HUES6 (cell line): ENCODE measurements at regions not wholly inside any gene's neighbourhood (a gene's known extent, or its start where the extent isn't known, plus 50 kb on each side); places are given as distances from the start of the nearest gene placed in this dataset.

Experiments
- H3K27ac ChIP-seq: 2 replicates; pipeline ENCODE4 v1.7.0; 2013; ENCODE audit warnings: low read depth, mild to moderate bottlenecking, low read length, inconsistent platforms
- H3K27me3 ChIP-seq: 2 replicates; pipeline ENCODE4 v1.6.1; 2013; ENCODE audit warnings: low read length; ENCODE audit not compliant: control insufficient read depth, insufficient read depth
- H3K36me3 ChIP-seq: 2 replicates; pipeline ENCODE4 v1.6.1; 2013; ENCODE audit warnings: low read length; ENCODE audit not compliant: control insufficient read depth, insufficient read depth
- H3K4me1 ChIP-seq: 2 replicates; pipeline ENCODE4 v1.6.1; 2013; ENCODE audit warnings: low read length; ENCODE audit not compliant: control insufficient read depth, insufficient read depth
- H3K4me3 ChIP-seq: 2 replicates; pipeline ENCODE4 v1.5.1; 2013; ENCODE audit warnings: low read depth, low read length
- H3K9ac ChIP-seq: one replicate; pipeline ENCODE4 v1.6.1; 2013; ENCODE audit warnings: mild to moderate bottlenecking, low read length
- H3K9me3 ChIP-seq: 2 replicates; pipeline ENCODE4 v1.6.1; 2013; ENCODE audit warnings: low read depth, low read length; ENCODE audit not compliant: control insufficient read depth, insufficient read depth

DNA sequence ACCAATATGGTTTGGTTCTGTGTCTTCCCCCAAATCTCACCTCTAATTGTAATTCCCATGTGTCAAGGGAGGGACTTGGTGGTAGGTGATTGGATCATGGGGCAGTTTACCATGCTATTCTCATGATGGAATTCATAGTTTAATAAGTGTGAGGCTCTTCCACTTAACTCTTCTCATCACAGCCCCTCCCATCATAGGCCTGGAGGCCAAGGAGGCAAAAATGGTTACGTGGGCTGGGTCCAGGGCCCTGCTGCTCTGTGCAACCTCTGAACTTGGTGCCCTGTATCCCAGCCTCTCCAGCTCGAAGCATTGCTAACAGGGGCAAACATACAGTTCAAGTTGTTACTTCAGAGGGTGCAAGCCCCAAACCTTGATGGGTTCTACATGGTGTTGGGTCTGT lies 232.7 kb downstream of the ADGRG6 start:
- Histone ChIP-seq H3K27ac (no peak overlapping the region), H3K4me1 (no peaks in the 10 kb centered on the region), H3K36me3 (no peaks in the 10 kb centered on the region), H3K27me3 (no peaks in the 10 kb centered on the region), H3K4me3 (no peak overlapping the region), H3K9me3 (peaks cover 56% of the 10 kb centered on the region), H3K9ac (no peak overlapping the region)

DNA sequence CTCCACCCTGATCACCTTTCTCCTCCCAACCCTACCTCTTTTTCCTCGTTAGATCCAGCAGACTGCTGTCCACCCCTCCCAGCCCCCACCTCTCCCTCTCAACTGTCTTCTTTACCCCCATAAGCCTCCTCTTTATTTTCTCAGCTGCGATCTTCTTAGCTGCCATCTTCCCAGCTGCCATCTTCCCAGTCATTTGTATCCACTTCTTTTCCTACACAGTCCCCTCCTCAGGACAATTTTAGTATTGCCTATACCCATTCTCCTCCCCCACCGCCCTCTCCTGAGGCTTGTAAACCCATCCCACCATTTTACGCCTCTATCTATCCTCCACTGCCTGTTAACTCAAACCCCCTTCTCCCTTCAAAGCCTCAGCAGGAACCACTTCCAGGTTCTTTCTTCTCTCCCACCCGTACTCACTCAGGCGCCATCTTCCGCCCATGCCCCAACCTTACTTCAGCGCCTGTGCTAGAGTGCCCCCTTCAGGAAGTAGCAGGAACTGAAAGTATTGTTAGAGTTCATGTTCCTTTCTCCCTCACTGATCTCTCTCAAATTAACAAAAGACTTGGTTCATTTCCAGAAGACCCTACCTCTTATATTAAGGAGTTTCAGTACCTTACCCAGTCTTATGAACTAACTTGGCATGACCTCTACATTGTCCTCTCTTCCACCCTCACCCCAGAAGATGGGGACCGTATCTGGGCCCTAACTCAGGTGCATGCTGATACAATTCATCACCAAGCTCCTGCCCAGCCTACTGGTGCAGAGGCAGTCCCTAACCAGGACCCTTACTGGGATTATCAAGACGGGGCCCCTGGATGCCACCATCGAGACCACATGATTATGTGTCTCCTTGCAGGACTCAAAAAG lies 236.0 kb downstream of the ADGRG6 start:
- Histone ChIP-seq H3K27me3 (no peaks in the 10 kb centered on the region), H3K36me3 (no peaks in the 10 kb centered on the region), H3K4me3 (no peak overlapping the region), H3K27ac (no peak overlapping the region), H3K9ac (no peak overlapping the region), H3K9me3 (peaks cover 45% of the 10 kb centered on the region), H3K4me1 (no peaks in the 10 kb centered on the region)

DNA sequence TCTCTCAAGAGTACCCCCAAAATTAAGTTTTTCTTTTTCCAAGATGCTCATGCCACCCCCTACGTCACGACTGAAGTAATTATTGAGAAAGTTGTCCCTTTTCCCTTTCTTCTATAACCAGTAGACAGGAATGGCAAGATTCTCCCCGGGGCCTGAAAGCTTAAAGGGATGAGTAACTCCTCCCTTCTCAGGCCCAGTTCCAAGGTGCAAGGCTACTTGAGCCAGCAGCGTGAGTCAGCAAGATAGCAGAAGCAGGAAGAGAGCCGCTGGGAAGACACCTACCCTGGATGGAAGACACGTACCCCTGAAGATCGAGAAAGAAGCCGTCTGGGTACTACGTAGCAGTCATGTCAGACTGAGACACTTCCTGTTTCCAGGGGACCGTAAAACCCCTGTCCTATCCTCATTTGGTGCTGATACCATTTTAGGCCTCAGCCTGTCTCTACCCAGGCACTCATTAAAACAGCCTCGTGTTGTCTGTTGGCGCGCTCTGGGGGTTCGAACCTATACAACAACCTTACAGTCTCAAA lies 241.0 kb downstream of the ADGRG6 start:
- no peaks in the 10 kb centered on the region for H3K4me1 ChIP-seq
- H3K9me3 ChIP-seq = 0 out of 2 replicates have a peak, but pooled peaks cover under 1% of the 10 kb centered on the region
- H3K27me3 ChIP-seq = no peaks in the 10 kb centered on the region
- no peaks in the 10 kb centered on the region for H3K36me3 ChIP-seq
- H3K9ac ChIP-seq = no peak overlapping the region
- H3K4me3 ChIP-seq = no peak overlapping the region
- H3K27ac ChIP-seq = no peak overlapping the region

DNA sequence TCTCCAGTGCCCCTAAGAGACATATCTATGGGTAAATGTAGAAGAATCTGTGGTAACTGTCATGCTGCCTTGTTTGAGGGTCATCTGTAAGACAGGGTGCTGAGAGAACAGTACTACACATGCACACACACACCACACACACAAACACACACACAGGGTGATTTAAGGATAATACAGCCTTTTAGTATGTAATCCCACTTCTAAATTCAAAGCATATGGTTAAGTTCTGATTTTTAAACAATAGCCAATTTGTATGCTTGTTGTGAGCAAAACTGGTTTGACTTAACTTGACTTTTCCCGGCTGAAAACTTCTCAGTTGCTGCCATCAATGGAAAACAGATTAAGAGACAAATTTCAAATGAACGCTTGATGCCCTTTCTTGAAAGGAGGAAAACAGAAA lies 241.8 kb downstream of the ADGRG6 start:
- Histone ChIP-seq H3K4me1 (no peaks in the 10 kb centered on the region), H3K9me3 (no peaks in the 10 kb centered on the region), H3K4me3 (no peak overlapping the region), H3K27ac (no peak overlapping the region), H3K9ac (no peak overlapping the region), H3K36me3 (no peaks in the 10 kb centered on the region), H3K27me3 (no peaks in the 10 kb centered on the region)

DNA sequence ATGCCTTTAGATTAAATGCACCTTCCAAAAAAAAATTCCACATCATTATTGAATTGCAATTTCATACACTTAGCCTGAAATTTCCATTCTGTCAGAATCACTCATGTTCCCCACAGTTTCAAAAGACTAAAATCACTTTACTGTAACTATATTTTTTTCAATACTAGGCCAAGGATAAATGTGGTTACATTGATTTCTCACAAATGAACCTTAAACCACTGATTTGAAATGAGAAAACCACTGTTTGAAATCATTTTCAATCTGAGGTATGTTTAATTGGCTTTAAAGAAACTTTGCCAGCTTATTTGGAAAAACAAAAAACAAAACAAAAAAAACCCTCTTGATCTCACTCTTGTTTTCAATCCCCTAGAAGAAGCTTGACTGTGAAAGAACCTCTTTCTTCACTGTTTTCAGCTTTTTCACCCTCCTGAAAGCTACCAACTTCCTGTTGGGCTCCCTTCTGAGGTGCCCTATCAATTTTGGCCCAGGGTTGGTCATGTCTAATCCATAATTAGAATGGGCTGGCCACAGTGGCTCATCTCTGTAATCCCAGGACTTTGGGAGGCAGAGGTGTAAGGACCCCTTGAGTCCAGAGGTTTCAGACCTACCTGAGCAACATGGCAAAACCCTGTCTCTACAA lies 242.5 kb downstream of the ADGRG6 start:
- Histone ChIP-seq H3K36me3 (no peaks in the 10 kb centered on the region), H3K27me3 (no peaks in the 10 kb centered on the region), H3K4me3 (no peak overlapping the region), H3K9me3 (no peaks in the 10 kb centered on the region), H3K27ac (no peak overlapping the region), H3K4me1 (no peaks in the 10 kb centered on the region), H3K9ac (no peak overlapping the region)

DNA sequence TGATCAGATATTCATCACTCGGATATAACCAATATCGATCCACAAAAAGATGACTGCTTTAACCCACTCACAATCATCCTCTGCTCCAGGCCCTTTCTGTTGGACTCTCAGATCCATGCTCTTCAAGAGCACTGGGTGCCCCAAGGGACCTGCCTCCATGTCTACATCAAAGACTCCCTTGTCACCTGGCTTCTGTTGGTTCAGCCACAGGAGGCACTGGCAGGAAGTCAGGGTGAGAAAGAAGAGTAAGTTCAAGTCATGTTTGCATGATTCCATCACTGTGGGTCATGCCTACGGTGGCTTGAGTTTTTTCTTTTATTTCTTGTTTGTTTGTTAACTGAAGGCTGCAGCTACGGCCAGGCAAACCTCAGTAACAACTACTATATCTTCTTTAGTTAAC lies 243.3 kb downstream of the ADGRG6 start:
- Histone ChIP-seq H3K9me3 (no peaks in the 10 kb centered on the region), H3K9ac (no peak overlapping the region), H3K36me3 (no peaks in the 10 kb centered on the region), H3K4me1 (peaks cover under 1% of the 10 kb centered on the region; the same call in 1 of the 2 replicates), H3K27me3 (no peaks in the 10 kb centered on the region), H3K4me3 (no peak overlapping the region), H3K27ac (no peak overlapping the region)

DNA sequence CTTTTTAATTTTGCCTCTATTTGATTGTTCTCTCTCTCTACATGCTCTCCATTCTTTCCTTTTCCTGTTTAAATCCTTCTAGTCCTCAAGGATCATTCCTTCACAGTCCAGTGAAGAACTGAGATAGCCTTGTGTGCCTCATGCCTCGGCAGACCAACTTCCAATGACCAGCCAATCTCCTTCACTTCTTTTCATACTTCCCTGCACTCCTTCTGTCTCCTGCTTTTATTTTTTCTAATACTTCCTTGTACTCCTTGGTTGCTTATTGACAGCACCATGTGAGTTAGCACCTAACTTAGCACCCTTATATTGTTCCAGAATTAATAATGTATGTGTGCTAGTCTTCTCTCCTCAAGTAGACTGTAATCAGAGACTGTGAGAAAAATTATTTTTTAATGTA lies 246.8 kb downstream of the ADGRG6 start:
- Histone ChIP-seq H3K9me3 (no peaks in the 10 kb centered on the region), H3K9ac (no peak overlapping the region), H3K36me3 (no peaks in the 10 kb centered on the region), H3K27me3 (no peaks in the 10 kb centered on the region), H3K4me1 (peaks cover 6% of the 10 kb centered on the region; the same call in 1 of the 2 replicates), H3K27ac (no peak overlapping the region), H3K4me3 (no peak overlapping the region)

DNA sequence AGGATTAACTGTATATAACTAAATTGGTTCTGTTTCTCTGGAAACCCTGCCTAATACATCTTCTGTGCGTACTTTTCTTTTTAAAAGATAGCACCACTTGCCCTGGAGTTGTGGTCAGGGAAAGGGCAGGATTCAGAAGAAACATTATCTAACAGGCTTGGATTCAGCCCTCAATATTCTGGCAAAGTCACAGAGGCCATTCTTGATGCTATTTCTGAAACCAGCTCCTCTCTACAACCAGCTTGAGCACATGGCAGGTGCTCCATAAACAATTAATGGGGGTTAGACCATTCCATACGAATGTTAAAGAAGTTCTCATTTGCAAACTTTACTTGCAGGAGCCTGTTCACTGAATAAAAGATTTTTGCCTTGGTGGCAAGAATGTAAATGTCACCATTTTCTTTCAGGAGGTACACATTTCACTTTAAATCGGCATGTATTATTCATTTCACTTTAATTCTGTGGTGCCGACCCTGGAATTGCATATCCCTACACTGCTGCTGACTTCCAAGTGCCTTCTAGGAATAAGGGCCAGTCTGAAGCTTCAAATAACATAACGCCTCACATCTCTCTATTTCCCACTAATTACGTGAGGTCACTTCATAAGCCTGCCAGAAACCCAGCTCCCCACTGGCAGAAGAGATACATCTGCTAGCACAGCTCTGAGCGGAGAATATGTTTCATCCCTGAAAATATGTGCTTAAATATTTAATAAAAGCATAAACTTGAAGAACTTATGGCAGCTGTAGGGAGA lies 248.7 kb downstream of the ADGRG6 start:
- no peak overlapping the region for H3K9ac ChIP-seq
- peaks cover 6% of the 10 kb centered on the region; the same call in 1 of the 2 replicates for H3K4me1 ChIP-seq
- H3K36me3 ChIP-seq = no peaks in the 10 kb centered on the region
- no peak overlapping the region for H3K27ac ChIP-seq
- no peaks in the 10 kb centered on the region for H3K9me3 ChIP-seq
- no peak overlapping the region for H3K4me3 ChIP-seq
- H3K27me3 ChIP-seq = no peaks in the 10 kb centered on the region

DNA sequence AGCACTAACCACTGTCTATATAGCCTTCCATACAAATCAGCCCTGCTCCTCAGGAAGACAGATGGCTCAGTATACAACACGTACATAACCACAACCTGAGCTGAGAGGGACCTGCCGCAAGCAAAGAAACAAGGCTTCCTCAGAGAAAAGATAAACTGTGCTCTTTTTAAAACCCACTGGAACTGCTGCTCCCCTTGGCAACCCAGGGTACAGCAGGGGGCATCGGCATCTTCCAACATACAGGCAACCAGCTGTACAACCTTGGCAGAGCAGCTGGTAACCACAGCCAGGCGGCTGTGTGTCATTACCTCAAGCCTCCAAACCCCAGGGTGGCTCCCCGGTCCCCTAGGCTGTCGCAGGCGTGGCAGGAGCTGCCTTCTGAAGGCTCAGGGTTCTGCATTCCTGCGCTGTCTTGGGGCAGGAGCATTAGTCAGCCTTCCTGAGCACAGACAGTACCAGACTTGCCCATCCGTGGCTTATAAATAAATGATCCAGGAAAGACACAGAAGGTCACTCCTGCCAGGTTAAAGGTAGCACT lies 249.5 kb downstream of the ADGRG6 start:
- Histone ChIP-seq H3K27me3 (no peaks in the 10 kb centered on the region), H3K9ac (no peak overlapping the region), H3K27ac (no peak overlapping the region), H3K4me3 (no peak overlapping the region), H3K4me1 (peaks cover 6% of the 10 kb centered on the region; the same call in 1 of the 2 replicates), H3K9me3 (no peaks in the 10 kb centered on the region), H3K36me3 (no peaks in the 10 kb centered on the region)

DNA sequence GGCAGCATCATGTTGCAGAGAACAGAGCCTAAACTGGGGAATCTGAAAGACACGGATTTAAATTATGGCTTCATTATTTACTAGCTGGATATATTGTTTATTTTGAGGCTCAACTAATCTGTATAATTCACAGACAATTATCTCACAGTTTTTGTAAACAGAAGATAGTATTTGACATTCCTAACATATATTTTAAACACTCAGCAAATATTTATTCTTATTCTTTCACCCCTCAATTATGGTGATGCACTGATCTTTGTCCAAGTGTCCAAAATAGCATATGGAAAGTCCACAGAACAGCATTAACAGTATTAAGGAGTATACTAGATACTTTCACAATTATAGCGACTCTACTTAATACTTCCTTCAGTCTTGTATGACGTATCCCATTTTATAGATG lies 257.0 kb downstream of the ADGRG6 start:
- Histone ChIP-seq H3K27ac (no peak overlapping the region), H3K9me3 (0 out of 2 replicates have a peak, but pooled peaks cover 3% of the 10 kb centered on the region), H3K36me3 (no peaks in the 10 kb centered on the region), H3K4me3 (no peak overlapping the region), H3K27me3 (no peaks in the 10 kb centered on the region), H3K9ac (no peak overlapping the region), H3K4me1 (peaks cover 2% of the 10 kb centered on the region; the same call in 1 of the 2 replicates)
